ENCODE measurements at regions not wholly inside any gene's neighbourhood (a gene's known extent, or its start where the extent isn't known, plus 50 kb on each side); places are given as distances from the start of the nearest gene placed in this dataset.
"Not testable (repeated sequence)": the region's sequence is repeated elsewhere in the genome, so short reads cannot be mapped to it uniquely, and the experiment has no call there.

GRCh38 chr1:234823191-234824176 lies 213.5 kb upstream of the IRF2BP2 start:
- DNase-seq (ENCODE audit: low read depth) = no peak

GRCh38 chr1:234821840-234822239 lies 211.9 kb upstream of the IRF2BP2 start:
- no peak overlapping the region for H3K4me3 ChIP-seq (replicated peaks; ENCODE audit: low read depth, low read length)
- DNase-seq (ENCODE audit: low read depth) = no peak
- no peak for TF ChIP-seq CTCF (IDR thresholded peaks at IDR 0.05; ENCODE audit: low read length, missing control alignments)

More at GRCh38 chr1:234823191-234824176, 213.5 kb upstream of the IRF2BP2 start:
- no peak for TF ChIP-seq CTCF (IDR thresholded peaks at IDR 0.05; ENCODE audit: low read length, missing control alignments)
- H3K4me3 ChIP-seq (replicated peaks; ENCODE audit: low read depth, low read length) = no peak overlapping the region

GRCh38 chr1:234820597-234820996 lies 210.6 kb upstream of the IRF2BP2 start:
- DNase-seq (ENCODE audit: low read depth) = no peak
- no peak for TF ChIP-seq CTCF (IDR thresholded peaks at IDR 0.05; ENCODE audit: low read length, missing control alignments)
- H3K4me3 ChIP-seq (replicated peaks; ENCODE audit: low read depth, low read length) = no peak overlapping the region

- H3K4me3 ChIP-seq (replicated peaks; ENCODE audit: low read depth, low read length); DNase-seq (ENCODE audit: low read depth): not testable (repeated sequence)
Measured at GRCh38 chr1:234819845-234820244, 209.9 kb upstream of the IRF2BP2 start.

- not testable (repeated sequence) for H3K4me3 ChIP-seq (replicated peaks; ENCODE audit: low read depth, low read length); DNase-seq (ENCODE audit: low read depth)
Measured at GRCh38 chr1:234818040-234818387, 208.0 kb upstream of the IRF2BP2 start.

- not testable (repeated sequence) for DNase-seq (ENCODE audit: low read depth); H3K4me3 ChIP-seq (replicated peaks; ENCODE audit: low read depth, low read length)
Measured at GRCh38 chr1:234817313-234818039, 207.5 kb upstream of the IRF2BP2 start.

GRCh38 chr1:234816864-234817263 lies 206.9 kb upstream of the IRF2BP2 start:
- not testable (repeated sequence) for H3K4me3 ChIP-seq (replicated peaks; ENCODE audit: low read depth, low read length)
- peak; percentile 33 for DNase-seq (ENCODE audit: low read depth)

GRCh38 chr1:234816186-234816851 lies 206.3 kb upstream of the IRF2BP2 start:
- peak; percentile 28 for DNase-seq (ENCODE audit: low read depth)
- not testable (repeated sequence) for H3K4me3 ChIP-seq (replicated peaks; ENCODE audit: low read depth, low read length)

- not testable (repeated sequence) for DNase-seq (ENCODE audit: low read depth); H3K4me3 ChIP-seq (replicated peaks; ENCODE audit: low read depth, low read length)
Measured at GRCh38 chr1:234815295-234815815, 205.4 kb upstream of the IRF2BP2 start.

GRCh38 chr1:234814235-234814634 lies 204.3 kb upstream of the IRF2BP2 start:
- H3K4me3 ChIP-seq (replicated peaks; ENCODE audit: low read depth, low read length); DNase-seq (ENCODE audit: low read depth): not testable (repeated sequence)

GRCh38 chr1:234811824-234812223 lies 201.8 kb upstream of the IRF2BP2 start:
- DNase-seq (ENCODE audit: low read depth) = peak; percentile 91
- not testable (repeated sequence) for H3K4me3 ChIP-seq (replicated peaks; ENCODE audit: low read depth, low read length)

GRCh38 chr1:234810726-234811125 lies 200.7 kb upstream of the IRF2BP2 start:
- not testable (repeated sequence) for H3K4me3 ChIP-seq (replicated peaks; ENCODE audit: low read depth, low read length); DNase-seq (ENCODE audit: low read depth)

GRCh38 chr1:234809854-234810245 lies 199.9 kb upstream of the IRF2BP2 start:
- H3K4me3 ChIP-seq (replicated peaks; ENCODE audit: low read depth, low read length); DNase-seq (ENCODE audit: low read depth): not testable (repeated sequence)
